GM13977 (cell line): ENCODE measurements at regions not wholly inside any gene's neighbourhood (a gene's known extent, or its start where the extent isn't known, plus 50 kb on each side); places are given as distances from the start of the nearest gene placed in this dataset.

Experiments used
- DNase-seq: peaks from one replicate; pipeline ENCODE4 v3.0.0; 2012; ENCODE audit warnings: low spot score
- in situ Hi-C: fragments of 300-500 bp; cut with MboI; formaldehyde crosslinking; loops from one replicate; pipeline ENCODE4 v1.12.0; 2022; ENCODE audit warnings: low sequenced_read_pairs, low pct_unique_long_range_greater_than_20kb, mixed read lengths, inconsistent platforms; ENCODE audit not compliant: unreplicated experiment
- TF ChIP-seq, protein P1 (sequence below): IDR thresholded peaks from 2 replicates; pipeline ENCODE4 v1.5.1; 2012; ENCODE audit warnings: mild to moderate bottlenecking, control low read depth; ENCODE audit not compliant: insufficient read depth; ENCODE audit errors: extremely low read depth, missing control alignments

- no peak for DNase-seq
- TF ChIP-seq, protein P1, sequence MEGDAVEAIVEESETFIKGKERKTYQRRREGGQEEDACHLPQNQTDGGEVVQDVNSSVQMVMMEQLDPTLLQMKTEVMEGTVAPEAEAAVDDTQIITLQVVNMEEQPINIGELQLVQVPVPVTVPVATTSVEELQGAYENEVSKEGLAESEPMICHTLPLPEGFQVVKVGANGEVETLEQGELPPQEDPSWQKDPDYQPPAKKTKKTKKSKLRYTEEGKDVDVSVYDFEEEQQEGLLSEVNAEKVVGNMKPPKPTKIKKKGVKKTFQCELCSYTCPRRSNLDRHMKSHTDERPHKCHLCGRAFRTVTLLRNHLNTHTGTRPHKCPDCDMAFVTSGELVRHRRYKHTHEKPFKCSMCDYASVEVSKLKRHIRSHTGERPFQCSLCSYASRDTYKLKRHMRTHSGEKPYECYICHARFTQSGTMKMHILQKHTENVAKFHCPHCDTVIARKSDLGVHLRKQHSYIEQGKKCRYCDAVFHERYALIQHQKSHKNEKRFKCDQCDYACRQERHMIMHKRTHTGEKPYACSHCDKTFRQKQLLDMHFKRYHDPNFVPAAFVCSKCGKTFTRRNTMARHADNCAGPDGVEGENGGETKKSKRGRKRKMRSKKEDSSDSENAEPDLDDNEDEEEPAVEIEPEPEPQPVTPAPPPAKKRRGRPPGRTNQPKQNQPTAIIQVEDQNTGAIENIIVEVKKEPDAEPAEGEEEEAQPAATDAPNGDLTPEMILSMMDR, result no peak
- in situ Hi-C loops, result no loop called here
Observed at GRCh38 chr5:72658761-72659540, 151.7 kb upstream of the ZNF366 start.

GRCh38 chr5:72658161-72658560 lies 151.0 kb upstream of the ZNF366 start:
- in situ Hi-C loops, result no loop called here
- DNase-seq, result no peak
- TF ChIP-seq, protein P1, result no peak

DNA sequence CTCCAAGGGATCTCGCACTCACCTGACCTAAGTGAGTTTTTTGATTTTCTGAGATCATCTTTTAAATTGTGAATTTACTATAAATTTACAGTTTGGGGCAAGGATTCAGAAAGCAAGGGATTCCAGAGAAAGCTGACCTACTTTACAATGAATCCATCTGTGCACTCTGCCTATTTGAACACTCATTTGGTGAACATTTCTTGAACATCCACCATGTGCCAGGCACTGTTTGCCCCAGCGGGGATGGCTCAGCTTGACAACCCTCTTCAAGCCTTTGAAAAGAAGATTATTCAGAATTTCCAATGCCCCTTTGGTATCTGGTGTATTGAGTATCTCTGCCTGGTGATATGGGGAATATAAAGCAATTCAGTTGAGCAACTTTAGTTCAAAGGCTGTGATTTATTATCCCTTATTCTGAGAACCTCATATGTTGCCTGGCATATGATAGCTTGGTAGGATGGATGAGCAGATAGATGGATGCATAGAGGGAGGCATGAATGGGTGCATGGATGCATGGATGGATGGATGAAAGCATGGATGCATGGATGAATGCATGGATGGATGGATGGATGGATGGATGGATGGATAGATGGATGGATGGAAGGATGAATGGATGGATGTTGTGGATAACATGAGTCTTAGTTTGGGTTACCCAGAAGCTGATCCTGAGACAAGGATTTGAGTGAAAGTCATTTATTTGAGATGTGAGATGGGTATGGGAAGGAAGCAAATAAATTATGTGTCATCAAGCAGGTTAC lies 149.7 kb upstream of the ZNF366 start:
- no peak for DNase-seq
- in situ Hi-C loops, result no loop called here
- TF ChIP-seq, protein P1, result no peak

DNA sequence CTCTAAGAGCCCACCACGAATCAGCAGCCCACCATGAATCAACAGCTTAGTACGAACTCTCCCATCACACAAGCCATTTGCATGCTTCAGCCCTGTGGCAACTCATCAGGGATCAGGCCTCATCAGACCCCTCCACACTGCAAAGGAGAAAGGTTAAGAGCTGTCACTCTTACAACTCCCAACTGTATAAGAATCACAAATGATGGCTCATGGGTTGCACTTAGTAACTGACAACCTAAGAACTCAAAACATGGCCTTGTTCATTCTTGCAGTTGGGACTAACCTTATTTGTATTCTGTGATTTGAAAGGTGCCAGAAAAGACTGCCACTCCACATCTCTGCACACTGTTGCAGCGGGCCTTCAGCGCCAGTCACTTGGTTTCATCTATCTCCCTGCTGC lies 149.1 kb upstream of the ZNF366 start:
- TF ChIP-seq, protein P1, result no peak
- DNase-seq, result no peak
- in situ Hi-C loops, result no loop called here

- in situ Hi-C loops, result no loop called here
- TF ChIP-seq, protein P1, result no peak
- DNase-seq, result no peak
Observed at GRCh38 chr5:72654231-72654630, 147.0 kb upstream of the ZNF366 start.

- in situ Hi-C loops, result no loop called here
- no peak for DNase-seq
- TF ChIP-seq, protein P1, result no peak
Observed at GRCh38 chr5:72653586-72653985, 146.4 kb upstream of the ZNF366 start.
